Vagina (tissue), 2 donors: ENCODE measurements at regions not wholly inside any gene's neighbourhood (a gene's known extent, or its start where the extent isn't known, plus 50 kb on each side); places are given as distances from the start of the nearest gene placed in this dataset.

ENCODE experiments used
- CTCF ChIP-seq, 3 experiments: fragments of 450-650 bp in 2 of 3; fragments of 200-600 bp in 1 of 3; sonication (generic) in 1 of 3; IDR thresholded peaks; one replicate each; pipeline ENCODE4 v1.5.1; 2017 to 2019; ENCODE audit warnings: antibody characterized with exemption in 3 of 3, mild to moderate bottlenecking in 2 of 3, moderate library complexity in 2 of 3
- POLR2A ChIP-seq, 2 donors: fragments of 450-650 bp; IDR thresholded peaks; one replicate each; pipeline ENCODE4 v1.6.1; 2017; ENCODE audit warnings: antibody characterized with exemption in 2 of 2, mild to moderate bottlenecking in 2 of 2, moderate library complexity in 2 of 2

- no peak for TF ChIP-seq CTCF (IDR thresholded peaks at IDR 0.05)
- no peak for TF ChIP-seq POLR2A (IDR thresholded peaks at IDR 0.05)
These were observed 83.4 kb upstream of the NEGR1 start for GRCh38 chr1:72365693-72366092.
